Ammon's horn (tissue), 1 donor: ENCODE measurements at regions not wholly inside any gene's neighbourhood (a gene's known extent, or its start where the extent isn't known, plus 50 kb on each side); places are given as distances from the start of the nearest gene placed in this dataset.
A peak's percentile ranks its signal among the peaks of the same experiment; 100 is the strongest.

Experiments
- DNase-seq: peaks from one replicate; pipeline ENCODE4 v3.0.0-alpha.2; 2016; ENCODE audit warnings: low spot score

DNA sequence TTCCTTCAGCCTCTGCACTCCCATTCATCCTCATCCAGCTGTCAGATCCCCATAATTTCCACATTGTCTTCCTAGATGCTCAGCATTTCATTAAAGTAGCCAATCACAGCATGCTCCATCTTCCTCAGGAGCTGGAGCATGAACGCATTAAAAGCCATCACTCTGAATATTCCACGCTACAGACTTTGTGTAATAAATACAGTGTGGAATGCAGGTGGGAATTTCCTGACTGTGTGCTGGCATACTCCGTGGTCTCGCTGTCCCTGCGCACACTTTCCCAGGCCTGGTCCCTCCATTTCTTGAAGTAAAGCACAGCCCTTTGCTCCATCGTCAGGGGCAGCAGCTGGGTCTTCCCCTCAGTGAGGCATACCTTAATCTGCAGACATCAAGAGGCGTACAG is 123.7 kb upstream of the NCK2 start:
- DNase-seq: no peak

DNA sequence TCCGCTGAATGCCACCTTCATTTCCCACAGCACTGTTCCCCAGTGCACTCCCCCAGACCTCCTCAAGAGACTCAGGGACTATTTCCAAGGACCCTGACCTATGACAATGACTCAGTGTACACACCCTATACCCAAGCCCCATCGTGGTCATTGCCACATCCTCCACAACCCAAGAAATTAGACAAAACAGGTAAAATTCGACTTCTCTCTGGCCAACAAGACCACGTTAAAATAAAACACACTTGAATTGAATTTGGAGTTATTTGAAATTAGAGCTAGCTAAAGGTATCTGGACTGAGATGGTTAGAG is 126.4 kb upstream of the NCK2 start:
- no peak for DNase-seq

- no peak for DNase-seq
Measured at GRCh38 chr2:105617631-105618350, 126.9 kb upstream of the NCK2 start.

- DNase-seq: no peak
Measured at GRCh38 chr2:105615305-105615704, 129.4 kb upstream of the NCK2 start.

- no peak for DNase-seq
Measured at GRCh38 chr2:105611811-105612424, 132.8 kb upstream of the NCK2 start.

- DNase-seq: no peak
Measured at GRCh38 chr2:105611333-105611637, 133.4 kb upstream of the NCK2 start.

GRCh38 chr2:105610576-105611332 is 134.0 kb upstream of the NCK2 start:
- no peak for DNase-seq

DNA sequence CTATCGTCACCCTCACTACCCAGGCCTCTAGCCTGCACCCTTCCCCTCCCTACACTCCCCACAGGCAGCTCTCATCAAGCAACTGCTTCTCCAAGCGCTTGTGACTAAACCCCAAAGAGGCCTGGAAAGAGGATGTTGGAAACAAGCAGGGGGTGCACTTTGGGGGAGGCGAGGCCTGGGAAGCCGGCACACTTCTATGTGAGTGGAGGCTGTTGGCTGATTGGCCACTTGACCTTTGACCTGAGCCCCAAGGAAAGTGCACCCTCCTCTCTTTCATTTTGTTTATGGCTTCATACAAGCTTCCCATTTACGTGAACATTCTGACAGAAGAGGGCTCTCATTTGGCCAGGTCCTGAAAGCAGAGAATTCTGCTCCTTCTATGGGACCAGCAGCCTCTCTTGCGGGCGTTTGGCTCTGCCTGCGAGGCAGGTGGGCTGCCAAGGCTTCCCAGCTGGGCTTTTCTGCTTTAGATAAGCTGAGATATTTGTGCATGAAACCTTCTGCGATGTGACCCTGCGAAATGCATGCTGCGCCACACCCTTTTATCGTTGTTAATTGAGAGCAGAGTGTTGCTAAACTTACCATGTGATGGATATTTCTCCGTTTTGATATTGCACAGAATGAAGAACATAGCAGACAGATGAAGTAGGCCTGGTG is 134.8 kb upstream of the NCK2 start:
- DNase-seq: no peak

DNA sequence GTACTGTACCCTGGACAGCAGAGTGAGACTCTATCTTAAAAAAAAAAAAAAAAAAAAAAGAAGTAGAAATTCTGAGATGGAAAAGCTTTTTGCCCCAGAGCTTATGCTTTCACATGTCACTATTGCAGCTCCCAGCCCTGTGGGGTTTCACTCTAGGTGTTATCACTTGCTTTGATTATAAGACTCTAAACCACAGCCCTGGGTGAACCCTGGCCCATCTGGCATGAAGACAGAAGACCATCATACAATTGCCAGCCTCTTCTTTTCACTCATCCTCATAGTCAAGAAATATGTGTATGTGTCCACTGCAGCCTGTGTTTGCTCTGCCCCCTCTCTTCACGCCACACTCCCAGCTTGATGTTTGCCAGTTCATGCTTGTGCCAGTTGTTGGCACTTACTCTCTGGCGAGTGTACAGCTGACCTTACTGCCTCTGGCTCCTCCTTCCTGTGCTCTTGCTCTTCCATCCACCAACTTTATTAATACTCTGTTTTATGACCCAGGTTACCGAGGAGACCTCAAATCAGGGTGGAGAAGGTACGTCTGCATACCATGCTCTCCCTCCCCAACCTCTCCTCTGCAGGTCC is 136.7 kb upstream of the NCK2 start:
- DNase-seq: no peak

GRCh38 chr2:105606081-105606480 is 138.6 kb upstream of the NCK2 start:
- DNase-seq: no peak

GRCh38 chr2:105604938-105605337 is 139.8 kb upstream of the NCK2 start:
- peak; percentile 81 for DNase-seq

DNA sequence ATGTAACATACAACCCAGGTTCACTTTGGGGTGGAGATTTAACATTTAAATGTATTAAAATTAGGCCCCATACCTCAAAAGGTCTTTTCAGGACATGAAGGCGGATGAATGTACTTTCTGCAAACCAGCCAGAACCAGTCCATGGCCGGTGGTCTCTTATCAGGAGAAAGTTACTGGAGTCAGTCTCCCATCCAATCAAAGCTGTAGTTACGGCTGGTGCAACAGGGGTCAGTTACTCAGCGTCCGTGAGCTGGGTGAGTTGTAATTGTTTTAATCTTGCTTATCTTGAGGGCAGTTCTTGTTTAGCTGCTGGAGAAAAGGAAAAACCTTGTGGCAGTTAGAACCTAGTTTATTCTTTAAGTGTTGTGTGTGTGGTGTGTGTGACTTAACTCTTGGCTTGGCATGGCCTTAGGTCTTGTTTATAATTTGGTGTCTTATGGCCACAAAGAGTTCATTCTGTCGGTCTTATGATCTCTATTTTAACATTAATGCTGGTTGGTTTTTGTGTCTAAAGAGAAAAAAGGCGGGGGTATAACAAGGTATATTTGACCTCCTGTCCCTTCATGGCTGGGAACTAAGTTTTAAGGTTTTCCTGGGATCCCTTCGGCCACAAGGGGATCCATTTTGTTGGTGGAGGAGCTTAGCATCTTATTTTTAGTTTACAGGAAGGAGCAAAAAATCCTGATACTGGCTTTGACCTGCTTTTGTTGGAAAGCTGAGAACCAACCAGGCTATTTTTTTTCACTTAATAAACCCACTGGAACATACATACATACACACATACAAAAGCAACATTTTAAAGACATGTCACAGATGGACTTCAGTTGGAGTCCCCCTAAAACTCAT is 143.5 kb upstream of the NCK2 start:
- DNase-seq: no peak

DNA sequence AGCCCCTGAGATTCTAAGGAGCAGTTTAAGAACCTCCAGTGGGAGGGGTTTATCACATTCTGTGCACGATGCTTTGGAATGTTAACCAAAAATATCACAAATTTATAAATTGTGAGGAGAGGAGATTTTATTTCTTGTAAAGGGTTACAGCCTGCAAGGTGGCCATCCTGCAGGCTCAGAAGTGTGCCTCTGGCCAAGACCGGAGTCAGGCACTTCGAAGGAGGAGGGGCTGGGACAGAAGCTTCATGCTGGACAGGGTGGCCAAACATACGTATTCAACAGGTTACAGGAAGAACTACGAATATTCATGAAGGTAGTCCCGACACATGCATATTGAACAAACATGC is 144.1 kb upstream of the NCK2 start:
- no peak for DNase-seq

- DNase-seq: no peak
Measured at GRCh38 chr2:105600037-105600442, 144.7 kb upstream of the NCK2 start.

DNA sequence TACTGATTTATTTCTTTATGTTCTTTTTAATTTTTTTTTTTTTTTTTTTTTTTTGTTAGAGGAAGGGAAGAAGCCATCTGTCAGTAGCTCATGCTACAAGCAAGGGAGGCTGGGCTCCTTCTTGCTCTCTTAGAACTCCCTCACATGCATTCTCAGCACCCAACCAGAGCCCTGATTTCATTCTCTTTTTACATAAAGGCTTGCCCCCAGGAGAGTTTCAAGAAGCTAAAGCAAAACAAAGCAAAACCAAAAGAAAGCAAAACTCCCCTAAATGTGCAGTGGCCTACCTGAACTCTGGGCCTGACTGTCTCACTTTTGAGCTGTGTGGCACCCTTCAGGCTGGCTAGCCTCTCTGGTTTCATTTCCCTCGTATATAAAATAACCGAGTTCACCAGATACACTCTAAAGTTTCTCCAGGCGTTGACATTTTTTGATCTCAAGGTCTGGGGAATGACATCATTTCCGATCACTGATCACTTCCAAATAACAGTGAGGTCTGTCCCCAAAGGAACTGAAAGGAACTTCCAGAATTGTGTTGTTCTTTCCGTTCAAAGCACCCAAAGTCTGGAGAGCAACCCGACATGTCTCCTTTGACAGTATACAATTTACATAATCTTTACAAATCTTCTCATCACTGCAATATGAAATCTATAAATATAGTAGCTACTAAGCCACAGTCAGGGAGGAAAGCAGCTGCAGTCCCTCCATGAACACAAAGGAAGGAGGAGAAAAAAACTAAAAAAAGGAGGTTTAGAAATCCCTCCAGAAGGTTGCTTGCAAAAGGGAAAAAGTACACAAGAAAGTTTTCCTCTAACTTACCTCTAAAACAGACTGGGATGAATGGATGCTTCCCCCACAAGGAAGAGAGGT is 145.6 kb upstream of the NCK2 start:
- DNase-seq: no peak

DNA sequence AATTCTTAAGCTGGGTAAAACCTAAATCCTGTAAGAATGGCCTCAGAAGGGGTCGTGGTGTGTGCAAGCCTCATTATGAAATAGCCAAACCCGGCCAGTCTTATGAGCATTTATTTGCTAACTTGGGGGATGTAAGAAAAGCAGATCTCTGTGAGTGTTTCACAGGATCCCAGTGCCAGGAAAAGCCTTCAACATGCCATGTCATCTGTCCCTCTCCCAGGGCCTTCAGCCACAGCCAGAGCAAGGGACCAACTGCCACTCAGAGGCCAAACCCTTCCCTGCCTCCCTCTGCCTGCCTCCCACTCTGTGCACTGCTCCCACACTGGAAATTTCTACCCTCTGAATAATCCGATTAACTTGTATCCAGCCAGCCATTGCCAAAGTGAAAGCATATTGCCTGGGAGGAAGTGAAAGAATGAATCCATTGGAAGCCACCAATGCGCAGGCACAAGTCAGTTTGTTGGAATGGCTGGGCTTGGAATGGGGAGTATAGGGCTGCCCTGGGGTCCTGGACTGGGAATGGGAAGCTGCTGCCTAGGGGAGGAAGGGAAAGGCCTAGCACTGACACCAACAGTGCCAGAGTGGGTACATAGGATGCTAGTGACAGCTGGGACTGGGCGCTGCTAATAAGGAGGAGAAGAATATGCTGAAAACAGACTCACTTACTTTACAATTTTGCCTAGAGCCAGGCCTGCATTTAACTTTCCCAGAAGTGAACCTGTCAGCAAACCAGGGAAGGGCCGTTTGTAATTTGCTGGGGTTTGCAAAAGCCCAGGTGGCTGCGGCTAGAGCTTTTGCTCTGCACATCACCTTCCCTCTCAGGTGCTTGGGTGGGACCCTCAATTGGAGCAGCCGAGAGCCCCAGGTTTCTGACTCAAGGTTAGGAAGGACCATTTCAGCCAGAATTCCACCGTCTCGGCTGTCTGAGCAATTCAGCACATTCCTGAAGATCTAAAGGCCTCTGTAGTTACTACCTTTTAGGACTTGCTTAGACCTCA is 146.6 kb upstream of the NCK2 start:
- no peak for DNase-seq

- DNase-seq: no peak
Measured at GRCh38 chr2:105597011-105597805, 147.5 kb upstream of the NCK2 start.

DNA sequence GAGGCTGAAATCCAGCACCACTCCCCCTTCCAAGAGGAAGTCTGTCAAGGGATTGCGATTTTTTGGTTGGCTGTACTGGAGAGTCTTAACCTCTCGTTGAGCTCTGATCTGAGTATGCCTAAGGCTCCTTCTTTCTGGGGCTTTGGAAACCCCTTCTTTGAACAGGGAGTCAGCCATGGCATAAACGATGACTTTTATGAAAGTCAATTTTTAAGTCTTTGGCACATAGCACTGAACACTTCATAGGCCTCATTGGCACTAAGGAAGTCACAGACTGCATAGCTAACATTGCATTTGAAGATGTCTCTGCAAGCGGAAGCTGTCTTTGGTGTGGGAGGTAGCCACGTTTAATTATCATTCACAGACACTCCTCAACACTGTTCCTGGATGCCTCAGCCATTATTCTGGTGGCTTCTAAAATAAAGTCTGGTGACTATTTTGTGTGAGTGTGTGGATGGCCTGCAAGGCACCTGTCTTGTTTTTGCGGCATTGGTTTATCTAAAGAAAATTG is 148.2 kb upstream of the NCK2 start:
- DNase-seq: no peak

- DNase-seq: no peak
Measured at GRCh38 chr2:105595536-105595935, 149.2 kb upstream of the NCK2 start.
